ENCODE measurements at regions not wholly inside any gene's neighbourhood (a gene's known extent, or its start where the extent isn't known, plus 50 kb on each side); places are given as distances from the start of the nearest gene placed in this dataset.
A peak's percentile ranks its signal among the peaks of the same experiment; 100 is the strongest.
"Not testable (repeated sequence)": the region's sequence is repeated elsewhere in the genome, so short reads cannot be mapped to it uniquely, and the experiment has no call there.

- DNase-seq (ENCODE audit: low spot score), result no peak
- Histone ChIP-seq H3K27me3 (ENCODE audit: insufficient read depth, poor library complexity, severe bottlenecking) (no peaks in the 10 kb centered on the region), H3K27ac (ENCODE audit: poor library complexity, severe bottlenecking) (no peak overlapping the region), H3K4me3 (ENCODE audit: severe bottlenecking) (no peak overlapping the region), H3K4me1 (ENCODE audit: insufficient read depth, poor library complexity, severe bottlenecking) (no peaks in the 10 kb centered on the region), H3K36me3 (ENCODE audit: low read depth) (no peaks in the 10 kb centered on the region), H3K9me3 (ENCODE audit: severe bottlenecking) (no peaks in the 10 kb centered on the region)
- no peak for ATAC-seq (ENCODE audit: low read depth)
- TF ChIP-seq CTCF (IDR thresholded peaks at IDR 0.05; ENCODE audit: poor library complexity, severe bottlenecking), result no peak
Observed at GRCh38 chr21:14050121-14050520, 160.6 kb downstream of the LIPI start.

- no peak for ATAC-seq (ENCODE audit: low read depth)
- Histone ChIP-seq H3K9me3 (ENCODE audit: severe bottlenecking) (no peaks in the 10 kb centered on the region), H3K4me3 (ENCODE audit: severe bottlenecking) (no peak overlapping the region), H3K36me3 (ENCODE audit: low read depth) (no peaks in the 10 kb centered on the region), H3K27me3 (ENCODE audit: insufficient read depth, poor library complexity, severe bottlenecking) (no peaks in the 10 kb centered on the region), H3K27ac (ENCODE audit: poor library complexity, severe bottlenecking) (no peak overlapping the region), H3K4me1 (ENCODE audit: insufficient read depth, poor library complexity, severe bottlenecking) (no peaks in the 10 kb centered on the region)
- TF ChIP-seq CTCF (IDR thresholded peaks at IDR 0.05; ENCODE audit: poor library complexity, severe bottlenecking), result no peak
- DNase-seq (ENCODE audit: low spot score), result no peak
Observed at GRCh38 chr21:14046401-14046800, 164.4 kb downstream of the LIPI start.

DNA sequence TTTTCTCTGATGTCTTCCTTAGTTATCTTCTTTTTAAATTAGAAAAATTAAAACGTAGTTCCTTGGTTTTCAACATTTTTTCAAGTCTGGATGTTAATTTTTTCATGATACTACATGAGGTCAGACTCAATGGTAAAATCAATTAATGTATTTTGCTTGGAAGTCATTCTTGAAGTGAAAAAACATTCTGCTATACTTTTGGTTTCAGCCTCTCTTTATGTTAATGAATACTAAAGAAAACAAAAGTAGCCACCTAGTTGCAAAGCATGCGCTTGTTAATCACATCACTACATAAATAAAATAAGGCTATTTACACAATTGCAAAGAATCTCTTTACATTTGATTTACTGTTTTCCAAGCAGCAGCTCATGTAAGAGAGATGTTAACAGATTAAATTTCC is 170.4 kb downstream of the LIPI start:
- ATAC-seq (ENCODE audit: low read depth), result no peak

DNA sequence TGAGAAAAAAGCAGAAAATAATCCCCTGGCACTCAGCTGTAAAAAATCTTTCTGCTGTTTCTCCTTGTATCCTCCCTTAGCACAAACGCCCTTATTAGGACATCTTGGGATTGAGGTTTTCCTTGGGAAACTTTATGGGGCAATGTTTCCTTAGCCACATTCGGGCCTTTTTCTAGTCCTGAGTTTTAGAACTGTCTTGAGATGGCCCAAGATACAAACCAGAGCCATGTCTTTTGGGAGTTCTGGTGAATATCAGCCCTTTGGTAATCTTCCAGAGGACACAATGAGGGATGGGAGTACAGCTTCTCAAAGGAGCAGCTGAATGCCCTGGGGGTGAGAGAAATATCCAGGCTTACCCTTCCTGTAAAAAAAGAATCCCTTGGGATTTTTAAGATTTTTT is 182.1 kb downstream of the LIPI start:
- not testable (repeated sequence) for H3K27ac ChIP-seq (ENCODE audit: poor library complexity, severe bottlenecking); H3K27me3 ChIP-seq (ENCODE audit: insufficient read depth, poor library complexity, severe bottlenecking); H3K4me3 ChIP-seq (ENCODE audit: severe bottlenecking); H3K4me1 ChIP-seq (ENCODE audit: insufficient read depth, poor library complexity, severe bottlenecking); DNase-seq (ENCODE audit: low spot score); H3K36me3 ChIP-seq (ENCODE audit: low read depth); H3K9me3 ChIP-seq (ENCODE audit: severe bottlenecking); ATAC-seq (ENCODE audit: low read depth)

More for the DNA sequence above, 170.4 kb downstream of the LIPI start:
- H3K27me3 ChIP-seq (ENCODE audit: insufficient read depth, poor library complexity, severe bottlenecking), result no peaks in the 10 kb centered on the region
- no peaks in the 10 kb centered on the region for H3K4me1 ChIP-seq (ENCODE audit: insufficient read depth, poor library complexity, severe bottlenecking)
- H3K36me3 ChIP-seq (ENCODE audit: low read depth), result no peaks in the 10 kb centered on the region
- DNase-seq (ENCODE audit: low spot score), result no peak
- no peak overlapping the region for H3K4me3 ChIP-seq (ENCODE audit: severe bottlenecking)
- TF ChIP-seq CTCF (IDR thresholded peaks at IDR 0.05; ENCODE audit: poor library complexity, severe bottlenecking), result no peak
- H3K27ac ChIP-seq (ENCODE audit: poor library complexity, severe bottlenecking), result no peak overlapping the region
- H3K9me3 ChIP-seq (ENCODE audit: severe bottlenecking), result no peaks in the 10 kb centered on the region

GRCh38 chr21:14027235-14027869 is 183.4 kb downstream of the LIPI start:
- H3K9me3 ChIP-seq (ENCODE audit: severe bottlenecking); H3K36me3 ChIP-seq (ENCODE audit: low read depth); H3K27me3 ChIP-seq (ENCODE audit: insufficient read depth, poor library complexity, severe bottlenecking); H3K4me1 ChIP-seq (ENCODE audit: insufficient read depth, poor library complexity, severe bottlenecking); H3K27ac ChIP-seq (ENCODE audit: poor library complexity, severe bottlenecking): not testable (repeated sequence)
- peak overlapping the region; percentile 44 for H3K4me3 ChIP-seq (ENCODE audit: severe bottlenecking)
- DNase-seq (ENCODE audit: low spot score), result peak; percentile 88
- peak; percentile 100 for ATAC-seq (ENCODE audit: low read depth)

DNA sequence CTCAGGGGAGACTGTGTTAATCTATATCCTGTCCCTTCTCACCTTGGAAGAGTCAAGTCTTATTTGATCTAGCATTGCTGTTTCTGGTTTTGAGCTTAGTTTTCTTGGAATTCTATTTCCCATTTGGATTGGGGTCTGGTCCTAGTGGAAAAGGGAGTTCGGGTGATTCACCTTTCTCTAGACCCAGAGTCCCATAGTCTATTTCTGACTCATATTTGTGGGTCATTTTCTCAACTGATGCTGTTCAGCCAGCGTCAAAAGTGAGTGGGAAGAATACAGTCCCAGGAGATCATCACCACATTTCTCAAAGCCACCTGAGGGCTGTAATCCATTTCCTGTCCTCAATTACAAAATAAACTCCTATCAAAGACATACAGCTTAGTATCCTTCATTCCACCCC is 190.6 kb downstream of the LIPI start:
- not testable (repeated sequence) for H3K36me3 ChIP-seq (ENCODE audit: low read depth); H3K9me3 ChIP-seq (ENCODE audit: severe bottlenecking); H3K4me3 ChIP-seq (ENCODE audit: severe bottlenecking); H3K27ac ChIP-seq (ENCODE audit: poor library complexity, severe bottlenecking); H3K4me1 ChIP-seq (ENCODE audit: insufficient read depth, poor library complexity, severe bottlenecking); ATAC-seq (ENCODE audit: low read depth); H3K27me3 ChIP-seq (ENCODE audit: insufficient read depth, poor library complexity, severe bottlenecking); DNase-seq (ENCODE audit: low spot score)

- DNase-seq (ENCODE audit: low spot score); ATAC-seq (ENCODE audit: low read depth); H3K4me1 ChIP-seq (ENCODE audit: insufficient read depth, poor library complexity, severe bottlenecking); H3K36me3 ChIP-seq (ENCODE audit: low read depth); H3K4me3 ChIP-seq (ENCODE audit: severe bottlenecking); H3K27ac ChIP-seq (ENCODE audit: poor library complexity, severe bottlenecking); H3K9me3 ChIP-seq (ENCODE audit: severe bottlenecking); H3K27me3 ChIP-seq (ENCODE audit: insufficient read depth, poor library complexity, severe bottlenecking): not testable (repeated sequence)
Observed at GRCh38 chr21:14015841-14016240, 194.9 kb downstream of the LIPI start.

DNA sequence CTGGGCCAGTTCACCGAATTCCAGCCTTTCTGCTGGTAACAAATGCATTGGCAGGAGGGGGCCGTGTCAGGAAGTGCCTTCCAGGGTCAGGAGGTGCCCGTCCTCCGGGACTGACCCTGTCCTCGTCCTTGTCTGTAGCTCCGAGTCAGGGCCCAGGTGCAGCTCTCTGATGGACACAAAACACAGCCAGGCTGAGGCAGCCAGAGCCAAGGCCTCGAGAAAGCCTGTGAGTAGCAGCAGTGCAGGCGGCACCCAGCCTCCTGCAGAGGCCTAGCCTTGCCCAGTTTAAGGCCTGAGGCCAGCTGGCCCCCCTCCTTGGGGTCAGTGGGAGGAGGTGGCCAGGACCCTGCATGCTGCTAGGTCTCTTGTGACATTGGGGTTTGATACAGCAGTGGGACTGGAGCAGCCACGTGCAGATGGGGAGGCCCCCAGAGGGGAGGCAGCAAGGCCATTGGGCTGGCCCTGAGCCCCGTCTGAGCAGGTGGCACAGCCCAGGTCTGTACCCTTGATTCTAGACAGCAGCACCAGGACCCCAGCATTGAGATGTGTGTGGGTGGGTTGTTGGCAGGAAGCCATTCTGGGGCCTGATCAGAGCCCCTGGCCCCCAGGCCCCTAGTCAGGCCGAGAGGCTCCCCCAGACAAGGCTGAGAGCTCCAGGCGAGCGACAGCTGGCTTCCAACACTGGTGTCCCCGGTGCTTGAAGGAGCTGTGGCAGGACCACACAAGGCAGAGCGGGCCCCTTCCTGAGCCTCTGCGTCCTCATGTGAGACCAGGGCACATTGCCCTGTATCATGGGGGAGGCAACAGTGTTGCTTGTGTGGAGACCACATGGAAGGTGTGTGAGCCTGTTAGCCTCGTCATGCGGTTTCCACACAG is 196.9 kb downstream of the LIPI start:
- not testable (repeated sequence) for H3K27ac ChIP-seq (ENCODE audit: poor library complexity, severe bottlenecking); H3K4me3 ChIP-seq (ENCODE audit: severe bottlenecking); H3K27me3 ChIP-seq (ENCODE audit: insufficient read depth, poor library complexity, severe bottlenecking); DNase-seq (ENCODE audit: low spot score); ATAC-seq (ENCODE audit: low read depth); H3K9me3 ChIP-seq (ENCODE audit: severe bottlenecking); H3K4me1 ChIP-seq (ENCODE audit: insufficient read depth, poor library complexity, severe bottlenecking); H3K36me3 ChIP-seq (ENCODE audit: low read depth)

Measured in RWPE2 (cell line).